Fibroblast of the aortic adventitia (primary cell): ENCODE measurements at regions not wholly inside any gene's neighbourhood (a gene's known extent, or its start where the extent isn't known, plus 50 kb on each side); places are given as distances from the start of the nearest gene placed in this dataset.
A peak's percentile ranks its signal among the peaks of the same experiment; 100 is the strongest.
"Not testable (repeated sequence)": the region's sequence is repeated elsewhere in the genome, so short reads cannot be mapped to it uniquely, and the experiment has no call there.

ENCODE experiments used
- DNase-seq: peaks from one replicate; pipeline ENCODE4 v3.0.0-alpha.2; 2010; ENCODE audit warnings: low read depth
- H3K4me3 ChIP-seq: 2 replicates; pipeline ENCODE4 v1.5.1; 2011; ENCODE audit warnings: low read depth, mild to moderate bottlenecking, control low read depth, low read length, moderate library complexity
- TF ChIP-seq, protein P1 (sequence below): IDR thresholded peaks from 2 replicates; pipeline ENCODE4 v1.5.1; 2011; ENCODE audit warnings: mild to moderate bottlenecking, low read length, control low read depth, inconsistent platforms; ENCODE audit not compliant: insufficient read depth

DNA sequence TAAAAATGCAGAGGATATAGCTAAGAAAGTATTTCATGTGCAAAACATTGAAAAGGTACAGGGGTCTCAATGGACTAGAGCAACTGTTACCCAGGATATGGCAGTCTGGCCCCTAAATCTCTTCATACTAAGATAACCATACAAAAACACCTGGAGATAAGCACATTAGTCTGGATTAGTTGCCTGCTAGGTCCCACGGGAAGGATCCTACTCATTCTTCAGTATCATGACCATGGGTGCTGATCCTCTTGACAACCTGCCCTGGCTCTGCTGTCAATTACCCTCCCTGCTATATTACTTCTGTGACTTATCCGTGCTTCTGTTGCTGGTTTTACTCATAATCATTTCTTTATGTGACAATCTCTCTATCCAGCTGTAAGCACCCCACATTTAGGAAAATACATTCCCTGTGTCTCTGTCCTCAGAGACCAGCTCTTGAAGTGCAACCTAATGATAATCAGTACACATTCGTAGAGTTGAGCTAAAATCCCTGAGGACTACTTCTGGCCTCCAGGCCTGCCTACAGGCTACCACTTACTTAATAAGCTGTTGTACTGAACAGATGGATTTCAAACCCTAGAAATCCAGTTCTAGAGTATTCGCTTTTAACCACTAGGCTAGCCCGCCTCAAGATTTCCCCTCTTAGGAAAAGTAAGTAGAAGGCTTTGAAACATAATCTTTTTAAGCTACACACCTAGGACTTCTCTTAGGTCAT, 190.5 kb upstream of the OR13F1 start:
- no peak overlapping the region for H3K4me3 ChIP-seq
- TF ChIP-seq, protein P1, sequence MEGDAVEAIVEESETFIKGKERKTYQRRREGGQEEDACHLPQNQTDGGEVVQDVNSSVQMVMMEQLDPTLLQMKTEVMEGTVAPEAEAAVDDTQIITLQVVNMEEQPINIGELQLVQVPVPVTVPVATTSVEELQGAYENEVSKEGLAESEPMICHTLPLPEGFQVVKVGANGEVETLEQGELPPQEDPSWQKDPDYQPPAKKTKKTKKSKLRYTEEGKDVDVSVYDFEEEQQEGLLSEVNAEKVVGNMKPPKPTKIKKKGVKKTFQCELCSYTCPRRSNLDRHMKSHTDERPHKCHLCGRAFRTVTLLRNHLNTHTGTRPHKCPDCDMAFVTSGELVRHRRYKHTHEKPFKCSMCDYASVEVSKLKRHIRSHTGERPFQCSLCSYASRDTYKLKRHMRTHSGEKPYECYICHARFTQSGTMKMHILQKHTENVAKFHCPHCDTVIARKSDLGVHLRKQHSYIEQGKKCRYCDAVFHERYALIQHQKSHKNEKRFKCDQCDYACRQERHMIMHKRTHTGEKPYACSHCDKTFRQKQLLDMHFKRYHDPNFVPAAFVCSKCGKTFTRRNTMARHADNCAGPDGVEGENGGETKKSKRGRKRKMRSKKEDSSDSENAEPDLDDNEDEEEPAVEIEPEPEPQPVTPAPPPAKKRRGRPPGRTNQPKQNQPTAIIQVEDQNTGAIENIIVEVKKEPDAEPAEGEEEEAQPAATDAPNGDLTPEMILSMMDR: no peak
- DNase-seq: peak; percentile 20

GRCh38 chr9:104316201-104317009, 187.7 kb upstream of the OR13F1 start:
- not testable (repeated sequence) for H3K4me3 ChIP-seq, DNase-seq

DNA sequence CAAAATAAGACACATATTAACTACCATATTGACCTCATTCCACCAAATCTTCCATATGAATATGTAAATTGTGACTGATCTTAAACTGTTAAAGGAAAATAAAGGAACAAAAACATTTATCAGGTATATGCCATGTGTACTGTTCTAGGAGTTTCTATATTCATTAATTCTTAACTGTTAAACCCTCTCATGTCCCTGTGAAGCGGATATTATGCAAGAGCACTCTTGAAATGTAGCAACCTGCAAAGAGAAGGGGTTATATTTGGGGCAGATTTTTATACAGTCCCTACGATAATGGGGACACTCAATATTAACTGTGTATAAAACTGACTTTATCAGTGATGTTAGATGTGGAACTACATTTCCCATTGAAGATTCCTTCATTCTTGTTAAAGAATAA, 184.9 kb upstream of the OR13F1 start:
- H3K4me3 ChIP-seq: no peak overlapping the region
- TF ChIP-seq, protein P1: no peak
- no peak for DNase-seq

DNA sequence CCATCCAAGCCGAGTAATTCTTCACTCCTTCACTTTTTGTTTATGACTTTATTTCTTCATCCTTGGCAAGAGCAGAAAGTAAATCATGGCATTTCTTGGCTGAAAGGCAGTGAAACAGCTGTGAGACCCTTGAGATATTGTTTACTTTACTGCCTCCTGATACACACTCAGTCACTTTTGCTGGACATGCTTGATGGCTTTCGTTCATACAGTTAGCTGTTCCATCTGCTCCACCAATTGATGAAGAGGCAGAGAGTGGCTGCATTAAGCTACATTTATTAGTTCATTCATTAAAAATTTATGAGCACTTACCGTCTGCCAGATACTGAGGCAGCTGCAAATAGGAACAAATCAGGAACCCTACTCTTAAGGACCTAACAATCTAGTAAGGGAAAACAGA, 184.4 kb upstream of the OR13F1 start:
- DNase-seq: no peak
- H3K4me3 ChIP-seq: no peak overlapping the region
- TF ChIP-seq, protein P1: no peak

DNA sequence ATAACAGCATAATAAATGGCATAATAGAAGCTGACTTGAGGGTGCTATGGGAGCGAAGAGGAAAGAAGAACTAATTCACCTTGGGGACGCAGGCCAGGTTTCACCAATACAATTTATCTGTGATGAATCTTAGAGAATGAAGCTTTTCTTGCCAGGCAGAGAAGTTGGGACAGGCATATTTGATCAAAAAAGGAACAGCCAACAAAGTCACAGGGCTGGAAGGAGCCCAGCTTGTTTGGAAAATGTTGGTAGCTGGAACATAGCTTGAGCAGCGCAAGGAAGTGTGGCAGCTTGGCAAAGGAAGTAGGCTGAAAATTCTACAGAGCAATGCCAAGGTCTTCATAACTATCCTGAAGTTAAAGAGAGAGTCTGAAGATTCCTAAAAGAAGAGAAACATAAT, 181.5 kb upstream of the OR13F1 start:
- no peak for DNase-seq
- TF ChIP-seq, protein P1: no peak
- no peak overlapping the region for H3K4me3 ChIP-seq

- not testable (repeated sequence) for H3K4me3 ChIP-seq, DNase-seq
Observed at GRCh38 chr9:104323967-104324694, 179.9 kb upstream of the OR13F1 start.

- H3K4me3 ChIP-seq: no peak overlapping the region
- TF ChIP-seq, protein P1: no peak
- DNase-seq: no peak
Observed at GRCh38 chr9:104326912-104327311, 177.2 kb upstream of the OR13F1 start.
